Progenitor cell of endocrine pancreas (in vitro differentiated cells): ENCODE measurements at regions not wholly inside any gene's neighbourhood (a gene's known extent, or its start where the extent isn't known, plus 50 kb on each side); places are given as distances from the start of the nearest gene placed in this dataset.

Experiments
- DNase-seq: peaks from one replicate; pipeline ENCODE4 v3.0.0; 2021; ENCODE audit warnings: low spot score; ENCODE audit not compliant: unreplicated experiment
- H3K27ac Mint-ChIP-seq: 2 replicates; pipeline ENCODE4 v1.8.0; 2021; ENCODE audit warnings: mild to moderate bottlenecking, moderate library complexity, mixed read lengths
- H3K27me3 Mint-ChIP-seq: 2 replicates; pipeline ENCODE4 v1.8.0; 2021; ENCODE audit warnings: mixed read lengths
- H3K36me3 Mint-ChIP-seq: 2 replicates; pipeline ENCODE4 v1.8.0; 2022; ENCODE audit warnings: mixed read lengths; ENCODE audit not compliant: insufficient read depth
- H3K4me1 Mint-ChIP-seq: 2 replicates; pipeline ENCODE4 v1.8.0; 2021; ENCODE audit warnings: low read depth, mixed read lengths
- H3K4me3 Mint-ChIP-seq: 2 replicates; pipeline ENCODE4 v1.8.0; 2021; ENCODE audit warnings: low read depth, mild to moderate bottlenecking, moderate library complexity, mixed read lengths
- H3K9me3 Mint-ChIP-seq: 2 replicates; pipeline ENCODE4 v1.8.0; 2021; ENCODE audit warnings: low read depth, mixed read lengths
- TF ChIP-seq, protein P1 (sequence below): fragments of 200-600 bp; sonication (generic); IDR thresholded peaks from one replicate; pipeline ENCODE4 v1.5.0; 2021; ENCODE audit warnings: antibody characterized with exemption, mild to moderate bottlenecking; ENCODE audit not compliant: unreplicated experiment

DNA sequence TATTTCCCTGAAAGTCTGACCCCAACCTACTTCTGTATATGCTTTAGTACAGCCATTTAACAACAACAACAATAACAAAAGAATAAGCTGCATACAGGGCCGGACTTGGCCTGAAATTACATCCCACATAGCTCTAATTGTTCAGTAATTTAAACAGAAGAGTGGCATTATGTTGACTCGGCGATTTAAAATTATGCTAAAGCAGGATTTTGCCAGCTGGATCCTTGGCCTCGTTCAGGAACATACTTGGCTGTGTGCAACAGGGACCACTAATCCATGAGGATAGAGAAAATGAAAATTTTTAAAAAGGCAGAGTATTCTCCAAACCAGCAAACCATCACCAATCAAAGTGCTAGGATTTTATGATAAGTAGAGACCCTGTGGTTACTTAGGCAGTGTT, 433.1 kb upstream of the RBMS3 start:
- Mint-ChIP-seq H3K4me1 (no peaks in the 10 kb centered on the region), H3K4me3 (no peak overlapping the region), H3K36me3 (no peaks in the 10 kb centered on the region), H3K27ac (no peak overlapping the region), H3K9me3 (no peaks in the 10 kb centered on the region), H3K27me3 (peaks cover 9% of the 10 kb centered on the region)
- no peak for DNase-seq
- TF ChIP-seq, protein P1, sequence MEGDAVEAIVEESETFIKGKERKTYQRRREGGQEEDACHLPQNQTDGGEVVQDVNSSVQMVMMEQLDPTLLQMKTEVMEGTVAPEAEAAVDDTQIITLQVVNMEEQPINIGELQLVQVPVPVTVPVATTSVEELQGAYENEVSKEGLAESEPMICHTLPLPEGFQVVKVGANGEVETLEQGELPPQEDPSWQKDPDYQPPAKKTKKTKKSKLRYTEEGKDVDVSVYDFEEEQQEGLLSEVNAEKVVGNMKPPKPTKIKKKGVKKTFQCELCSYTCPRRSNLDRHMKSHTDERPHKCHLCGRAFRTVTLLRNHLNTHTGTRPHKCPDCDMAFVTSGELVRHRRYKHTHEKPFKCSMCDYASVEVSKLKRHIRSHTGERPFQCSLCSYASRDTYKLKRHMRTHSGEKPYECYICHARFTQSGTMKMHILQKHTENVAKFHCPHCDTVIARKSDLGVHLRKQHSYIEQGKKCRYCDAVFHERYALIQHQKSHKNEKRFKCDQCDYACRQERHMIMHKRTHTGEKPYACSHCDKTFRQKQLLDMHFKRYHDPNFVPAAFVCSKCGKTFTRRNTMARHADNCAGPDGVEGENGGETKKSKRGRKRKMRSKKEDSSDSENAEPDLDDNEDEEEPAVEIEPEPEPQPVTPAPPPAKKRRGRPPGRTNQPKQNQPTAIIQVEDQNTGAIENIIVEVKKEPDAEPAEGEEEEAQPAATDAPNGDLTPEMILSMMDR: no peak

DNA sequence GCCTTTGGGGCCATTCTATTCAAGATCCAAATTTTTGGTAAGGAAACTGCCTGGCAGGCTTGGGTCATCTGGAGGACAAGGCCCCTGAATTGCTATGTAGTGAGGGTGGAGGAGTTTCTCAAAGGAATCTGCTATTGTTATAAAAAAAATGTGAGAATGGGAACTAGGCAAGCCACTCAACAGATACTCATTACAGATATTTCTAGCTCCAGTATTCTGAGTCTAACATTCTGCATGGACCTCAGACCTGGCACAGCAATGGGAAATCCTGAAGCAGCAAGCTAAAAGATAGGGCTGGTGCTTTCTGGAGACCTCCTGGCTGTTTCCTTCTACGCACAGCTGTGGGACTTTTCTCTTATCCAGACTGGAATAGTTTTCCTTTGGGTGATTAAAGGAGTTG, 430.7 kb upstream of the RBMS3 start:
- TF ChIP-seq, protein P1: no peak
- peaks cover 1% of the 10 kb centered on the region for H3K4me1 Mint-ChIP-seq
- H3K9me3 Mint-ChIP-seq: no peaks in the 10 kb centered on the region
- H3K27ac Mint-ChIP-seq: no peak overlapping the region
- no peaks in the 10 kb centered on the region for H3K36me3 Mint-ChIP-seq
- DNase-seq: no peak
- H3K4me3 Mint-ChIP-seq: no peak overlapping the region
- peaks cover 7% of the 10 kb centered on the region for H3K27me3 Mint-ChIP-seq

DNA sequence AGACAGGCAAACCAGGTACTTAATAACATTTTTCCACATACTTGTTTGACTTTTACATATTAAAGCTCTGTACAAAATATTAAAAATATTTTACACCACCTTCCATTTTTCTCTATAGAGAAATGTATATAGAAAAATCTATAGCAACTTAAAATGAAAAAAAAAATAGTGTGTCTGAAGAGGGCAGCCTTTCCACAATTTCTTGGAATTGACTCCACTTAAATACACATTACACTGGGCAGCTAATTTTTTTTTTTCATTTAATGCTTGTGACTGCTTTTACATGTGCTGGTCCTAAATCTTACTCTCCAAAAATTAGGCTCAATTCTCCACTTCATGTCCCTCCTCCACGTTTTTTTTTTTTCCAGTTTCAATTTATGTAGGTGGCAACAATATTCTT, 427.0 kb upstream of the RBMS3 start:
- Mint-ChIP-seq H3K9me3 (peaks cover 5% of the 10 kb centered on the region), H3K4me3 (no peak overlapping the region), H3K27ac (no peak overlapping the region), H3K27me3 (no peaks in the 10 kb centered on the region), H3K36me3 (no peaks in the 10 kb centered on the region), H3K4me1 (peaks cover 4% of the 10 kb centered on the region)
- DNase-seq: no peak
- TF ChIP-seq, protein P1: no peak

DNA sequence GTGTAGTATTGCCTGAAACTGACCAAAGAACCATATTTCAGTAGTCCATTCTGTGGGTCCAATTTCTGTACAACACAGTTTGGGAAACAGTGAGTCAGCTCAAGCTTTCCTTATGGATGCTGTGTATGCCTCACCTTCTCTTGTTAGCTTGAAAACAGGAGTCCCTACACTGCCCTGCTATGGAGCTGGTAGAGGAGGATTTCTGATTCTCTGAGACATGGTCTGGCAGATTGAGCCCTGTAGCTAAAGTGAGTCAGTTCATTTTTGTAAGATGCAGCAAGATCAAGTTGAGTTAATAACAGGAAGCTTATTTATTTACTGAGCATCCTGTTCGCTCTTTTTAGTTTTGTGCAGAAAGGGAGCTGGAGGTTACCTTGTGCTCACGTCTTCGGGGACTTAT, 424.1 kb upstream of the RBMS3 start:
- H3K36me3 Mint-ChIP-seq: no peaks in the 10 kb centered on the region
- no peak overlapping the region for H3K4me3 Mint-ChIP-seq
- H3K27ac Mint-ChIP-seq: no peak overlapping the region
- no peak for DNase-seq
- H3K4me1 Mint-ChIP-seq: peaks cover 6% of the 10 kb centered on the region
- H3K27me3 Mint-ChIP-seq: no peaks in the 10 kb centered on the region
- TF ChIP-seq, protein P1: no peak
- H3K9me3 Mint-ChIP-seq: peaks cover 8% of the 10 kb centered on the region

- TF ChIP-seq, protein P1: no peak
- DNase-seq: no peak
- H3K4me3 Mint-ChIP-seq: no peak overlapping the region
- peaks cover 5% of the 10 kb centered on the region for H3K4me1 Mint-ChIP-seq
- no peaks in the 10 kb centered on the region for H3K36me3 Mint-ChIP-seq
- peaks cover 8% of the 10 kb centered on the region for H3K9me3 Mint-ChIP-seq
- H3K27me3 Mint-ChIP-seq: no peaks in the 10 kb centered on the region
- no peak overlapping the region for H3K27ac Mint-ChIP-seq
Observed at GRCh38 chr3:28859897-28860296, 421.0 kb upstream of the RBMS3 start.

- TF ChIP-seq, protein P1: no peak
- peaks cover 8% of the 10 kb centered on the region for H3K9me3 Mint-ChIP-seq
- H3K4me1 Mint-ChIP-seq: peaks cover 5% of the 10 kb centered on the region
- H3K27me3 Mint-ChIP-seq: no peaks in the 10 kb centered on the region
- H3K36me3 Mint-ChIP-seq: no peaks in the 10 kb centered on the region
- no peak for DNase-seq
- no peak overlapping the region for H3K27ac Mint-ChIP-seq
- no peak overlapping the region for H3K4me3 Mint-ChIP-seq
Observed at GRCh38 chr3:28860307-28860706, 420.6 kb upstream of the RBMS3 start.
